Neural cell (in vitro differentiated cells): ENCODE measurements at regions not wholly inside any gene's neighbourhood (a gene's known extent, or its start where the extent isn't known, plus 50 kb on each side); places are given as distances from the start of the nearest gene placed in this dataset.

Experiments used
- H2AFZ ChIP-seq: fragments of 200-600, 300-800 bp; sonication (generic), shearing (Covaris generic); 2 replicates; pipeline ENCODE4 v1.6.0; 2014; ENCODE audit warnings: low read depth, mild to moderate bottlenecking, antibody characterized with exemption, low read length, moderate library complexity
- H3F3A ChIP-seq: fragments of 200-600 bp; shearing (Covaris generic); 2 replicates; pipeline ENCODE4 v1.6.1; 2016; ENCODE audit warnings: mild to moderate bottlenecking, moderate library complexity, mixed read lengths, antibody characterized with exemption, low read length; ENCODE audit not compliant: insufficient read depth, poor library complexity, severe bottlenecking
- H3K27ac ChIP-seq: fragments of 200-600, 300-800 bp; sonication (generic), shearing (Covaris generic); 2 replicates; pipeline ENCODE4 v1.5.1; 2014; ENCODE audit warnings: mild to moderate bottlenecking, low read length, moderate library complexity
- H3K27me3 ChIP-seq: fragments of 300-800, 200-600 bp; sonication (generic), shearing (Covaris generic); 2 replicates; pipeline ENCODE4 v1.6.0; 2014; ENCODE audit warnings: mild to moderate bottlenecking, low read depth, low read length, moderate library complexity; ENCODE audit not compliant: insufficient read depth
- H3K36me3 ChIP-seq: fragments of 300-800, 200-600 bp; sonication (generic), shearing (Covaris generic); 2 replicates; pipeline ENCODE4 v1.5.1; 2014; ENCODE audit warnings: mild to moderate bottlenecking, antibody characterized with exemption, low read length, moderate library complexity; ENCODE audit not compliant: insufficient read depth
- H3K4me2 ChIP-seq: fragments of 300-800, 200-600 bp; sonication (generic), shearing (Covaris generic); 2 replicates; pipeline ENCODE4 v1.6.0; 2014; ENCODE audit warnings: mild to moderate bottlenecking, low read length
- H3K4me3 ChIP-seq: fragments of 300-800, 200-600 bp; sonication (generic), shearing (Covaris generic); 2 replicates; pipeline ENCODE4 v1.5.1; 2014; ENCODE audit warnings: mild to moderate bottlenecking, low read length, moderate library complexity
- H3K79me2 ChIP-seq: fragments of 200-600 bp; shearing (Covaris generic); replicated peaks from 2 replicates; pipeline ENCODE4 v1.6.0; 2014; ENCODE audit warnings: mild to moderate bottlenecking, low read length, moderate library complexity; ENCODE audit not compliant: insufficient read depth
- H3K9ac ChIP-seq: fragments of 300-800, 200-600 bp; sonication (generic), shearing (Covaris generic); 2 replicates; pipeline ENCODE4 v1.6.1; 2016; ENCODE audit warnings: mild to moderate bottlenecking, low read length, mixed read lengths
- H3K9me2 ChIP-seq: fragments of 200-600 bp; shearing (Covaris generic); 2 replicates; pipeline ENCODE4 v1.6.1; 2016; ENCODE audit warnings: mild to moderate bottlenecking, low read length, mixed read lengths; ENCODE audit not compliant: insufficient read depth
- H3K9me3 ChIP-seq: fragments of 200-600, 300-800 bp; sonication (generic), shearing (Covaris generic); 2 replicates; pipeline ENCODE4 v1.6.1; 2016; ENCODE audit warnings: mild to moderate bottlenecking, mixed run types, low read length, moderate library complexity, mixed read lengths
- H4K20me1 ChIP-seq: fragments of 200-600 bp; shearing (Covaris generic); 2 replicates; pipeline ENCODE4 v1.6.1; 2016; ENCODE audit warnings: mild to moderate bottlenecking, mixed run types; ENCODE audit not compliant: insufficient read depth
- CTCF ChIP-seq: fragments of 450-650 bp; IDR thresholded peaks from 2 replicates; pipeline ENCODE4 v1.5.1; 2014; ENCODE audit warnings: antibody characterized with exemption, mild to moderate bottlenecking, moderate library complexity; ENCODE audit not compliant: poor library complexity, severe bottlenecking
- EP300 ChIP-seq: fragments of 450-650 bp; conservative IDR thresholded peaks from 2 replicates; pipeline ENCODE4 v1.6.1; 2014; ENCODE audit warnings: antibody characterized with exemption, mild to moderate bottlenecking, moderate library complexity; ENCODE audit not compliant: poor library complexity, severe bottlenecking
- EZH2 ChIP-seq: fragments of 200-600, 300-800 bp; shearing (Covaris generic), sonication (generic); IDR thresholded peaks from 2 replicates; pipeline ENCODE4 v1.6.1; 2014; ENCODE audit warnings: antibody characterized with exemption, low read length, borderline replicate concordance, mild to moderate bottlenecking; ENCODE audit not compliant: insufficient read depth, poor library complexity, severe bottlenecking
- MXI1 ChIP-seq: fragments of 450-650 bp; conservative IDR thresholded peaks from 2 replicates; pipeline ENCODE4 v1.6.1; 2014; ENCODE audit warnings: antibody characterized with exemption, mild to moderate bottlenecking; ENCODE audit not compliant: poor library complexity, severe bottlenecking
- POLR2AphosphoS5 ChIP-seq: IDR thresholded peaks from 2 replicates; pipeline ENCODE4 v1.6.1; 2012
- RAD21 ChIP-seq: fragments of 450-650 bp; conservative IDR thresholded peaks from 2 replicates; pipeline ENCODE4 v1.6.1; 2014; ENCODE audit warnings: antibody characterized with exemption, mild to moderate bottlenecking, moderate library complexity
- REST ChIP-seq: IDR thresholded peaks from 2 replicates; pipeline ENCODE4 v1.6.1; 2012; ENCODE audit warnings: borderline replicate concordance
- SMC3 ChIP-seq: fragments of 450-650 bp; conservative IDR thresholded peaks from 2 replicates; pipeline ENCODE4 v1.6.1; 2014; ENCODE audit warnings: antibody characterized with exemption, mild to moderate bottlenecking, moderate library complexity; ENCODE audit not compliant: poor library complexity
- TAF1 ChIP-seq: IDR thresholded peaks from 2 replicates; pipeline ENCODE4 v1.6.1; 2012; ENCODE audit warnings: low read depth

- Histone ChIP-seq H3K9ac (no peak overlapping the region), H3K4me3 (no peak overlapping the region), H3K9me3 (no peaks in the 10 kb centered on the region), H3K27me3 (peaks cover 25% of the 10 kb centered on the region), H3K27ac (no peak overlapping the region), H3K79me2 (no peaks in the 10 kb centered on the region), H3F3A (no peaks in the 10 kb centered on the region), H3K36me3 (no peaks in the 10 kb centered on the region), H4K20me1 (no peaks in the 10 kb centered on the region), H3K9me2 (no peaks in the 10 kb centered on the region), H2AFZ (no peak overlapping the region), H3K4me2 (no peak overlapping the region)
- no peak for TF ChIP-seq POLR2AphosphoS5
- TF ChIP-seq RAD21: no peak
- TF ChIP-seq CTCF: no peak
- no peak for TF ChIP-seq MXI1
These were observed 61.1 kb upstream of the PCGF5 start for GRCh38 chr10:91159254-91159783.

GRCh38 chr10:91162050-91162494, 58.4 kb upstream of the PCGF5 start:
- Histone ChIP-seq H3K4me3 (peak overlapping the region; percentile 63), H3K4me2 (no peak overlapping the region), H3K9ac (peak overlapping the region; percentile 61), H3K36me3 (no peaks in the 10 kb centered on the region), H2AFZ (no peak overlapping the region), H3F3A (no peaks in the 10 kb centered on the region), H3K9me2 (no peaks in the 10 kb centered on the region), H4K20me1 (no peaks in the 10 kb centered on the region), H3K79me2 (no peaks in the 10 kb centered on the region), H3K27ac (no peak overlapping the region), H3K27me3 (peaks cover 29% of the 10 kb centered on the region), H3K9me3 (no peaks in the 10 kb centered on the region)
- TF ChIP-seq MXI1 (no peak), EP300 (no peak), SMC3 (no peak), RAD21 (no peak), REST (no peak), TAF1 (no peak), CTCF (no peak), EZH2 (no peak), POLR2AphosphoS5 (no peak)
